ENCODE measurements at regions not wholly inside any gene's neighbourhood (a gene's known extent, or its start where the extent isn't known, plus 50 kb on each side); places are given as distances from the start of the nearest gene placed in this dataset.

DNA sequence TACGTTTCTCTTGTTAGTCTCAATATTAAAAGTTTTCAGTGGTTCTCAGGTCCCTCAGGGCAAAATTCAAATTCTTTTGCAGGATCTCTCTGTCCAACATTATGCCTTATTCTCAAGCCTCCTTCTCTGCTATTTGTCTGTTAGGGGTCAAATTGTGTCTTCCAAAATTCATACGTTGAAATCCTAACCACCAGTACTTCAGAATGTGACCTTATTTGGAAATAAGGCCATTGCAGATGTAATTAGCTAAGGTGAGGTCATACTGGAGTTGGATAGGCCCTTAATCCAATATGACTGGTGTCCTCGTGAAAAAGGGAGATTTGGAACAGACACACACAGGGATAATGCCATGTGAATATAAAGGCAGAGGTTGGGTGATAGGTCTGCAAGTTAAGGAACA is 64.1 kb upstream of the ADGRF1 start:
- TF ChIP-seq, protein P1, sequence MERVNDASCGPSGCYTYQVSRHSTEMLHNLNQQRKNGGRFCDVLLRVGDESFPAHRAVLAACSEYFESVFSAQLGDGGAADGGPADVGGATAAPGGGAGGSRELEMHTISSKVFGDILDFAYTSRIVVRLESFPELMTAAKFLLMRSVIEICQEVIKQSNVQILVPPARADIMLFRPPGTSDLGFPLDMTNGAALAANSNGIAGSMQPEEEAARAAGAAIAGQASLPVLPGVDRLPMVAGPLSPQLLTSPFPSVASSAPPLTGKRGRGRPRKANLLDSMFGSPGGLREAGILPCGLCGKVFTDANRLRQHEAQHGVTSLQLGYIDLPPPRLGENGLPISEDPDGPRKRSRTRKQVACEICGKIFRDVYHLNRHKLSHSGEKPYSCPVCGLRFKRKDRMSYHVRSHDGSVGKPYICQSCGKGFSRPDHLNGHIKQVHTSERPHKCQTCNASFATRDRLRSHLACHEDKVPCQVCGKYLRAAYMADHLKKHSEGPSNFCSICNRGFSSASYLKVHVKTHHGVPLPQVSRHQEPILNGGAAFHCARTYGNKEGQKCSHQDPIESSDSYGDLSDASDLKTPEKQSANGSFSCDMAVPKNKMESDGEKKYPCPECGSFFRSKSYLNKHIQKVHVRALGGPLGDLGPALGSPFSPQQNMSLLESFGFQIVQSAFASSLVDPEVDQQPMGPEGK (CRISPR knock-in tag; IDR thresholded peaks at IDR 0.05; ENCODE audit: borderline replicate concordance), result no peak
- TF ChIP-seq TCF4 (CRISPR knock-in tag; IDR thresholded peaks at IDR 0.05; ENCODE audit: borderline replicate concordance), result no peak
- no peak for TF ChIP-seq SNAI2 (CRISPR knock-in tag; IDR thresholded peaks at IDR 0.05)
- TF ChIP-seq ARNTL (CRISPR knock-in tag; IDR thresholded peaks at IDR 0.05; ENCODE audit: borderline replicate concordance, low read depth), result no peak
- TF ChIP-seq, protein P2, sequence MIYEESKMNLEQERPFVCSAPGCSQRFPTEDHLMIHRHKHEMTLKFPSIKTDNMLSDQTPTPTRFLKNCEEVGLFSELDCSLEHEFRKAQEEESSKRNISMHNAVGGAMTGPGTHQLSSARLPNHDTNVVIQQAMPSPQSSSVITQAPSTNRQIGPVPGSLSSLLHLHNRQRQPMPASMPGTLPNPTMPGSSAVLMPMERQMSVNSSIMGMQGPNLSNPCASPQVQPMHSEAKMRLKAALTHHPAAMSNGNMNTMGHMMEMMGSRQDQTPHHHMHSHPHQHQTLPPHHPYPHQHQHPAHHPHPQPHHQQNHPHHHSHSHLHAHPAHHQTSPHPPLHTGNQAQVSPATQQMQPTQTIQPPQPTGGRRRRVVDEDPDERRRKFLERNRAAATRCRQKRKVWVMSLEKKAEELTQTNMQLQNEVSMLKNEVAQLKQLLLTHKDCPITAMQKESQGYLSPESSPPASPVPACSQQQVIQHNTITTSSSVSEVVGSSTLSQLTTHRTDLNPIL (CRISPR knock-in tag; IDR thresholded peaks at IDR 0.05; ENCODE audit: low read depth), result no peak
- no peak for TF ChIP-seq GLIS3 (CRISPR knock-in tag; IDR thresholded peaks at IDR 0.05)
- no peak for TF ChIP-seq ZFP3 (CRISPR knock-in tag; IDR thresholded peaks at IDR 0.05)
- TF ChIP-seq ZNF8 (CRISPR knock-in tag; IDR thresholded peaks at IDR 0.05), result no peak
- TF ChIP-seq ZNF70 (CRISPR knock-in tag; IDR thresholded peaks at IDR 0.05), result no peak
- TF ChIP-seq BACH2 (CRISPR knock-in tag; IDR thresholded peaks at IDR 0.05; ENCODE audit: borderline replicate concordance), result no peak
- no peak for TF ChIP-seq ZC3H10 (CRISPR knock-in tag; IDR thresholded peaks at IDR 0.05)
- TF ChIP-seq TOX (CRISPR knock-in tag; IDR thresholded peaks at IDR 0.05; ENCODE audit: borderline replicate concordance), result no peak

Measured in SK-N-SH treated with all-trans-retinoic acid at 6 μM for 48 hours (cell line).